ENCODE measurements at regions not wholly inside any gene's neighbourhood (a gene's known extent, or its start where the extent isn't known, plus 50 kb on each side); places are given as distances from the start of the nearest gene placed in this dataset.

- Histone ChIP-seq H3K27me3 (no peaks in the 10 kb centered on the region), H3K36me3 (no peaks in the 10 kb centered on the region), H3K27ac (no peak overlapping the region), H3K4me1 (no peaks in the 10 kb centered on the region), H3K9me3 (peaks cover 0 to 80% (median 54%) of the 10 kb centered on the region in 12 donors), H3K4me3 (no peak overlapping the region)
- TF ChIP-seq, protein P1, sequence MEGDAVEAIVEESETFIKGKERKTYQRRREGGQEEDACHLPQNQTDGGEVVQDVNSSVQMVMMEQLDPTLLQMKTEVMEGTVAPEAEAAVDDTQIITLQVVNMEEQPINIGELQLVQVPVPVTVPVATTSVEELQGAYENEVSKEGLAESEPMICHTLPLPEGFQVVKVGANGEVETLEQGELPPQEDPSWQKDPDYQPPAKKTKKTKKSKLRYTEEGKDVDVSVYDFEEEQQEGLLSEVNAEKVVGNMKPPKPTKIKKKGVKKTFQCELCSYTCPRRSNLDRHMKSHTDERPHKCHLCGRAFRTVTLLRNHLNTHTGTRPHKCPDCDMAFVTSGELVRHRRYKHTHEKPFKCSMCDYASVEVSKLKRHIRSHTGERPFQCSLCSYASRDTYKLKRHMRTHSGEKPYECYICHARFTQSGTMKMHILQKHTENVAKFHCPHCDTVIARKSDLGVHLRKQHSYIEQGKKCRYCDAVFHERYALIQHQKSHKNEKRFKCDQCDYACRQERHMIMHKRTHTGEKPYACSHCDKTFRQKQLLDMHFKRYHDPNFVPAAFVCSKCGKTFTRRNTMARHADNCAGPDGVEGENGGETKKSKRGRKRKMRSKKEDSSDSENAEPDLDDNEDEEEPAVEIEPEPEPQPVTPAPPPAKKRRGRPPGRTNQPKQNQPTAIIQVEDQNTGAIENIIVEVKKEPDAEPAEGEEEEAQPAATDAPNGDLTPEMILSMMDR (IDR thresholded peaks at IDR 0.05) = no peak
- TF ChIP-seq POLR2A (IDR thresholded peaks at IDR 0.05) = no peak
- 32 to 67% (median 47%) methylated on average over 9 to 59 of the region's 59 CpGs for WGBS, 4 donors
- intact Hi-C loops (cut with DNase I) = no loop called here
- DNase-seq (no peak), ATAC-seq (peak in 1 of 4 donors; percentile 33)
These were observed 54.7 kb downstream of the ZNF727 start for GRCh38 chr7:64099656-64100531.

GRCh38 chr7:64101126-64101942 lies 56.1 kb downstream of the ZNF727 start:
- Histone ChIP-seq H3K27me3 (no peaks in the 10 kb centered on the region), H3K4me1 (no peaks in the 10 kb centered on the region), H3K9me3 (peaks cover 0 to 66% (median 43%) of the 10 kb centered on the region in 12 donors), H3K4me3 (no peak overlapping the region), H3K36me3 (no peaks in the 10 kb centered on the region), H3K27ac (no peak overlapping the region)
- ATAC-seq (no peak), DNase-seq (no peak)
- 88 to 90% (median 89%) methylated on average over 19 to 22 of the region's 22 CpGs for WGBS, 4 donors
- TF ChIP-seq POLR2A (IDR thresholded peaks at IDR 0.05) = no peak
- TF ChIP-seq, protein P1 (IDR thresholded peaks at IDR 0.05) = no peak
- intact Hi-C loops (cut with DNase I) = no loop called here

DNA sequence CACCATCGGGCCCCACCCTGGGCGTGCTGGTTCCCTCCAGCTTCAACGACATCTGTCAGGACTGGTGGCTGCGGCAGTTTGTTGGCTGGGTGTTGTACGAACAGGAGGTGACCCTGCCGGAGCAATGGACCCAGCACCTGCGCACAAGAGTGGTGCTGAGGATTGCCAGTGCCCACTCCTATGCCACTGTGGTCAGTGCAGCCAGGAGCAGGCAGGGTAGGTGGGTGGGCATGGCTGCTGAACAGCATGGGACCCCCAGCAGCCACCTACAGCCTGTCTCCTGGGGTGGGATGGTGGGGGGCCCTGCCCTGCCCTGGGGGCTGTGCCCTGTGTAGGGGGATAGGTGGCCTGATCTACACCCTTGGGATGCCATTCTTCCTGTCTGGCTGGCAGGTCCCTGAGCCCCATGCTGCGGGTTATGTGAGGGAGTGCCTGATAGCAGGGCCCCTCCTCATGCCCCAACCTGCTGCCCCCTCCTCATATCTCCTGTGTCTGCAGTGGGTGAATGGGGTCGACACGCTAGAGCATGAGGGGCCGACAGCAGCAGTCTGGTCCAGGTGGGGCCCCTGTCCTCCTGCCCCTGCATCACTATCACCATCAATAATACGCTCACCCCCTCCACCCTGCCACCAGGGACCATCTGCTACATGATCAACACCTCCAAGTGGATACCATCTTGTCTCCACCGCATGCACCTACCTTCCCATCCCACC lies 56.9 kb downstream of the ZNF727 start:
- WGBS, 4 donors = 83 to 90% (median 88%) methylated on average over 9 to 13 of the region's 13 CpGs
- H3K27ac ChIP-seq = no peak overlapping the region
- no peak for TF ChIP-seq POLR2A (IDR thresholded peaks at IDR 0.05)
- TF ChIP-seq, protein P1 (IDR thresholded peaks at IDR 0.05) = no peak
- H3K27me3 ChIP-seq = no peaks in the 10 kb centered on the region
- no peak overlapping the region for H3K4me3 ChIP-seq
- peaks cover 0 to 60% (median 38%) of the 10 kb centered on the region in 12 donors for H3K9me3 ChIP-seq
- H3K4me1 ChIP-seq = no peaks in the 10 kb centered on the region
- H3K36me3 ChIP-seq = no peaks in the 10 kb centered on the region
- DNase-seq (no peak), ATAC-seq (no peak)
- intact Hi-C loops (cut with DNase I) = no loop called here
